ENCODE measurements at regions not wholly inside any gene's neighbourhood (a gene's known extent, or its start where the extent isn't known, plus 50 kb on each side); places are given as distances from the start of the nearest gene placed in this dataset.

DNA sequence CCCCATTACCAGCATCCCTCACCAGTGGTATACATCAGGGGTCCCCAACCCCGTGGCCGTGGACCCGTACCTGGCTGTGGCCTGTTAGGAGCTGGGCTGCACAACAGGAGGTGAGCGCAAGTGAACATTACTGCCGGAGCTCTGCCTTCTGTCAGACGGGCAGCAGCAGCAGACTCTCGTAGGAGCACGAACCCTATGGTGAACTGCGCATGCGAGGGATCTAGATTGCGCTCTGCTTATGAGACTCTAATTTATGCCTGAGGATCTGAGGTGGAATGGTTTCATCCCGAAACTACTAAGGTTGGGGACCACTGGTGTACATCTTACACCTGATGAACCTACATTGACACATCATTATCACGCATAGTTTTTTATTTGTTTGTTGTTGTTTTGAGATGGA is 52.8 kb upstream of the DHX15 start:
- ChIA-PET POLR2A (no interaction called here), CTCF (no interaction called here)
- no peak for DNase-seq
- peaks cover 8% of the 10 kb centered on the region for H3K27me3 Mint-ChIP-seq
- no peak overlapping the region for H3K27ac Mint-ChIP-seq
- H3K4me3 Mint-ChIP-seq = no peak overlapping the region
- no peaks in the 10 kb centered on the region for H3K4me1 Mint-ChIP-seq
- H3K36me3 Mint-ChIP-seq (ENCODE audit: low read depth) = no peaks in the 10 kb centered on the region
- no peaks in the 10 kb centered on the region for H3K9me3 Mint-ChIP-seq

DNA sequence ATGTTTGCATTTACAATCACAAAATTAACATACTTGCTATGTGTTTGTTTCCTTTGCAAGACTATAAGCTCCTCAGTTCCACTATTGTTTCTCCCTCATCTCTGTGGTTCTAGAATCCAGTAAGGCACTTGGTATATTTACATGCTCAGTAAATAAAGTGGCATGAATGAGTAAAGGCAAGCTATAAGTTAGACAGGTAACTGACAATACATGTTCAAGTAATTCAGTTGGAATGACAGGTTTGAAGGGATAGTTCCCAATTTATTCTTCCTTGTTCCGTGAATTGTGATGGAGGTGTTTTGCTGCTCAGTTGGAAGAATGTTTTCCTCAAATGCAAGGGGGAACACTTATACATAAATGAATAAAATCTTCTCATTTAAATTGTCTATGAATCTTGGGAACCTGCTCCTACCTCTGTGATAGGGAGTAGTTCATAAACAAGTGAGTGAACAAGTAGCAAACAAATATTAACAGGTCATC is 54.1 kb upstream of the DHX15 start:
- CTCF ChIA-PET = no interaction called here
- POLR2A ChIA-PET = no interaction called here
- Mint-ChIP-seq H3K4me1 (no peaks in the 10 kb centered on the region), H3K9me3 (no peaks in the 10 kb centered on the region), H3K36me3 (ENCODE audit: low read depth) (no peaks in the 10 kb centered on the region), H3K27ac (no peak overlapping the region), H3K27me3 (peaks cover 8% of the 10 kb centered on the region), H3K4me3 (no peak overlapping the region)
- no peak for DNase-seq

DNA sequence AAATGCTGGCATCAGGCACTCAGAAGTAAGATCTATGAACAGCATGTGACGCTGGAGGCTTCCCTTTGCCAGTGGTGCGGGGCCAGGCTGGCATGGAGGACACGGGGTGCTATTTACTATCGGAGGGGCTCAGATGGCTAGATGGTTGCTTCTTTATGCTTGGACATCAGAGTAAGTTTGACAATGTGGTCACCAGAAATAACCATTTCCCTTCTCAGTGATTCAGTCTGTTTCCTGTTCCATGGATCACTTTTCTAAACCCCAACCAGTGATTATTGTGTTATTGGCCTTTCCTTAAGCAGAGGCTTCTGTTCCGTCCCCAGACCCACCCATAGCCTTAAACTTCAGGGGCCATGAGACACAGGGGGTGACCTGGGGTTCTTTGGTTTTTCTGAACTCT is 55.4 kb upstream of the DHX15 start:
- H3K9me3 Mint-ChIP-seq = no peaks in the 10 kb centered on the region
- POLR2A ChIA-PET = no interaction called here
- no peak overlapping the region for H3K4me3 Mint-ChIP-seq
- H3K27me3 Mint-ChIP-seq = peaks cover 10% of the 10 kb centered on the region
- H3K36me3 Mint-ChIP-seq (ENCODE audit: low read depth) = no peaks in the 10 kb centered on the region
- DNase-seq = no peak
- no peak overlapping the region for H3K27ac Mint-ChIP-seq
- CTCF ChIA-PET = no interaction called here
- H3K4me1 Mint-ChIP-seq = no peaks in the 10 kb centered on the region

DNA sequence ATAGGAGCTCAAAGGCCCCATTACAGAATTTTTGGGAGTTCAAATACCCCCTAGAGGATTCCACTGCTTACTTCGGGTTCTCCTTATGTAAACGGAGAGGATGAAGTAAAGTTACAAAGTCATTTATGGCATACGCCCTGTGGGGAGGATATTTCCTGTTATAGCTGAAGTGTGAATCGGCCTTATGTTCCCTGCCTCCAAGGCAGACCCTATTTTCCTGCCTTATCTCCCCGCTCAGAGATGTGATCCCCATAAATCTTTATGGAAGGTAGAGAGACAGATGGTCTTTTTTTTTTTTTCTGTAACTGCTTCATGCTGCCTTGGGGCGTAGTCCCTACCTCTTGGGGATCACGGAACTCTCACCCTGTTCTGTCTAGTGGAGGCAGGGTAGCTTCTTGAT is 56.0 kb upstream of the DHX15 start:
- ChIA-PET POLR2A (no interaction called here), CTCF (interaction anchor here (0.7 kb wide), 1 partner anchor 43 kb away, joined by 3 read pairs; no protein-coding TSS in a partner anchor)
- Mint-ChIP-seq H3K27me3 (peaks cover 10% of the 10 kb centered on the region), H3K4me3 (no peak overlapping the region), H3K9me3 (no peaks in the 10 kb centered on the region), H3K36me3 (ENCODE audit: low read depth) (no peaks in the 10 kb centered on the region), H3K27ac (no peak overlapping the region), H3K4me1 (no peaks in the 10 kb centered on the region)
- no peak for DNase-seq

DNA sequence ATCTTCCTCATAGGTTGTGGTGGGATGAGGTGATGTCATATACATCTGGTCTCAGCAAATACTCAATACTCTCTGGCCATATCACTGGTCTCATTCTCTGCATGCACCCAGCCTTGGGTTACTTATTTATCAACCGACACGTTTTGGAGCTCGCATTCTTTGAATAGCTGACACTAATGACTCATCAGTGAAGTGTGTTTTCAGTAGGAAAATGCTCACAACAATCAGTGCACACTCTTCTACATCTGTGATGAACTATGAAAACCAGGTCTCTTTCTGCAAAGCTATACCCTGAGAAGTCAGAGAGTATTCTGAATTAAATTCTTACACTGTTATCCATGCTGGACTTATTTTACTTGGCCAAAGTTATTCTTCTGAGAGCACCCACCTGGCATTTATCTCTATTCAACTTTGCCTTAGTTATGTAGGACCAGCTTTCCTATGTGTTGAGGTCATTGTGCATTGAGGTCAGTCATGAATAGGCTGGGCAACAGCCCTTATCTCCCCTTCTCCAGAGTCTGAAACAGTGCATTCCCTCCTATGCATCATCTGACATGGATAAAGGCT is 58.7 kb upstream of the DHX15 start:
- CTCF ChIA-PET = no interaction called here
- no peaks in the 10 kb centered on the region for H3K9me3 Mint-ChIP-seq

DNA sequence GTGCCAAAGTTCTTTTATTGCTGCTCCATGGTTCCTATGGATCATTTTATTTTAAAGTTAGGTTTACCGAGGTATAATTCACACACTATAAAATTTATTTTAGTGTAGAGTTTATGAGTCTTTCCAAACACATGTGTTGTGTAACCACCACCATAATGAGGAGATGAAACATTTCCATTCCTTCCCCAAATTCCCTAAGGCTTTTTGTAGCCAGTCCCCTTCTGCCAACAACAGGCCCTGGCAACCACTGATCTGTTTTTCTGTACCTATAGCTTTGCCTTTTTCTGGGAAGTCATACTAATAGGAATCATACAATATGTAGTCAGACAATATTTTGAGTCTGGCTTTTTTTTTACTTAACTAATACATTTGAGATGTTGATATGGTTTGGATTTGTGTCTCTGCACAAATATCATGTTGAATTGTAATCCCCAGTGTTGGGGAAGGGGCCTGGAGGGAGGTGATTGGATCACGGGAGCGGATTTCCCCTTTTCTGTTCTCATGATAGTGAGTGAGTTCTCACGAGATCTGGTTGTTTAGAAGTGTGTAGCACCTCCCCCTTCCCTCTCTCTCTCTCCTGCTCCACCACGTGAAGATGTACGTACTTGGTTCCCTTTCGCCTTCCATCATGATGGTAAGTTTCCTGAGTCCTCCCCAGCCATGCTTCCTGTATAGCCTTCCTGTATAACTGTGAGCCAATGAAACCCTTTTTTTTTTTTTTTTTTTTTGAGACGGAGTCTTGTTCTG is 59.6 kb upstream of the DHX15 start:
- no peak for DNase-seq
- POLR2A ChIA-PET = no interaction called here
- Mint-ChIP-seq H3K36me3 (ENCODE audit: low read depth) (no peaks in the 10 kb centered on the region), H3K27ac (no peak overlapping the region), H3K9me3 (no peaks in the 10 kb centered on the region), H3K27me3 (peaks cover 12% of the 10 kb centered on the region), H3K4me1 (no peaks in the 10 kb centered on the region), H3K4me3 (no peak overlapping the region)
- CTCF ChIA-PET = no interaction called here

More for the DNA sequence above, 58.7 kb upstream of the DHX15 start:
- no peak overlapping the region for H3K4me3 Mint-ChIP-seq
- DNase-seq = no peak
- H3K4me1 Mint-ChIP-seq = no peaks in the 10 kb centered on the region
- H3K27ac Mint-ChIP-seq = no peak overlapping the region
- H3K36me3 Mint-ChIP-seq (ENCODE audit: low read depth) = no peaks in the 10 kb centered on the region
- POLR2A ChIA-PET = no interaction called here
- peaks cover 12% of the 10 kb centered on the region for H3K27me3 Mint-ChIP-seq

DNA sequence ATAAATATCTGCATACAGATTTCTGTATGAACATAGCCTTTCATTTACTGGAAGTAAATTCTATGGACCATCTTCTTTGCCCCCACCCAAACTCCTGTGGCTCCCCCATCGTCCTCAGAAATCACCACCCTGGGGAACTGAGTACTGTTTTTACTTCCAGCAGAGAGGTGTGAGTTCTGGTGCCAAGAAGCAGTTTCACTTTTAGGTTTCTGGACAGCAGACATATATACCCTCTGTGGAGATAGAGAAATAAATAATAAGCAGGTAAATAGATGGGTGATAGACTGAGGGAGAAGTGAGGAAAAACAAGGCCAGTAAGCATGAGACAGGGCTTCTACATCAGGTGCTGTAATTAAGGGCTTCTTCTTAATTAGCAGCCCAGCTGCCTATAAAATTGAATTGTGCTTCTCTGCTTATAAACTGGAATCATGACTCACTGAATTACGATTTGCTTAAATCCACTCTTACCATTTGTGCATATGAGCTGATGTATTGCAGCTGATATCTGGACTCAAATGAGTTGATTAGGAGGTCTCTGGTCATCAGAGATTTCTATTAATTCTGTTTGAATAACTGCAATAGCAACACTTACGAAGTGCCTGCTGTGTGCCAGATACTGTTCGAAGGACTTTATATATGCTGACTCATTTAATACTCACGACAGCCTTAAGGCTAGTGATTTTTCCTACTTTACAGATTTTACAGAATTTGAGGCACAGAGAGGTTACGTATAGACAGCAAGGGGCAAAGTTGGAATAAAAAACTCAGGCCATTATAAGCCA is 60.8 kb upstream of the DHX15 start:
- POLR2A ChIA-PET = no interaction called here
- CTCF ChIA-PET = no interaction called here
- Mint-ChIP-seq H3K27me3 (peaks cover 12% of the 10 kb centered on the region), H3K4me3 (no peak overlapping the region), H3K27ac (no peak overlapping the region), H3K9me3 (no peaks in the 10 kb centered on the region), H3K4me1 (no peaks in the 10 kb centered on the region), H3K36me3 (ENCODE audit: low read depth) (no peaks in the 10 kb centered on the region)
- no peak for DNase-seq

DNA sequence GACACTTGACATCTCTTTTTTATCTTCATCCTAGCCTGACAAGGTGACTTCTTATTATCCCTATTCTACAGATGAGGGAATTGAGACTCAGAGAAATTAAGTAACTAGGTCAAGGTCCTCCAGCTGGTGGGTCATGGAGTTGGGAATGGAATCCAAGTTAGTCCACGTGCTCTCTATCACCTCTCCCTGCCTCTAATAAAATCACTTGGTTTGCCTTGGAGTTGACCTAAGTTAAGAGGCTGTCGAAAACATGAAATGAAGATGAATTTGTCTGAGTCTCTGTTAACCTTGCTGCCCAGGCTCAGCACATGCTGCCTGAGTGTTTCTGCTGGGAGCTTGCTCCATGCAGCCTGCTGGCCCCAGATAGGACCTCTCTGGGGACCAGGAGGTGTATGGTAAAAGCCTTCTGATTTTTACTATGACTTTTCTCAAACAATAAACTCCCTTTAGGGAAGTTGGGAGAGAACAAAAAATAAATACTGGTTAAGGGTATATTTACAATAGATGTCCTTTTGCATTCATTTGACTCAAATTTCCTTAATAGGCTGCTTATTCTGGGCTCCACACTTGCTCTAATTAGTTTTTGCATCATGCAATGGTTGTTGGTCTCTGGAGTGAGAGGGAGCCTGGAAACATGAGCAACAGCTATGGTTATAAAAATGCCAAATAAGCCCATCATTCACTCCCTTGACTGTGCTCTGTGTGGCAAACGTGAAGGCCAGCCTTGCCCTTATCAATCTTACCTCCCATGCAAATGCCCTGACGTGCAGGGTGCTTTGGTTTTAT is 61.6 kb upstream of the DHX15 start:
- no peaks in the 10 kb centered on the region for H3K4me1 Mint-ChIP-seq
- no peaks in the 10 kb centered on the region for H3K36me3 Mint-ChIP-seq (ENCODE audit: low read depth)
- ChIA-PET POLR2A (no interaction called here), CTCF (no interaction called here)
- H3K27me3 Mint-ChIP-seq = peaks cover 6% of the 10 kb centered on the region
- no peak overlapping the region for H3K4me3 Mint-ChIP-seq
- no peak overlapping the region for H3K27ac Mint-ChIP-seq
- DNase-seq = no peak
- no peaks in the 10 kb centered on the region for H3K9me3 Mint-ChIP-seq

DNA sequence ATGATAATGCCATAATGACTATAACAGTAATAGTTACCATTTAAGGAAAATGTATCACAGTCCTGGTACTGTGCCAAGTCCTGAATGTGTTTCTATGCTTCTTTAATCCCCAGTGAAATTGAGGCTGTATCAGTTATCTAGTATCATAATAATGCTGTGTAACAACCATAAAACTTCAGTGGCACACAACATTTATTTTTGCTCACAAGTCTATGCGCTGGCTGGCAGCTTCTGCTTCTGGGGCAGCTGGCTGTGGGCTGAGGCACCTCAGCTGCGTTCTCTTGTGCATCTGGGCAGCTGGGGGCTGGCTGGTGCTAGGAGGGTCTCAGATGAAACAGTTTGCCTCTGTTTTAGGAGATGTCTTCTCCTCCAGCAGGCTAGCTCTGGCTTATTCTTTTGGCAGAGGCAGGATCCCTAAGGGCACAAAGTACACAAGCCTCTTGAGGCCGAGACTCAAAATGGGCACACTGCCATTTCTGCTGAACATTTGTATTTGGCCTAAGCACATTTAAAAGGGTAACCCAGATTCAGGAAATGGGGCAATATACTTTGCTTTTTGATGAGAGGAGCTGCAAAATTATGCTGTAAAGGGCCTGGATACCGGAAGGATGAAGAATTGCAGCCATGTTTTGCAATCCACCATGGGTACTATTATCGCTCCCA is 62.6 kb upstream of the DHX15 start:
- ChIA-PET CTCF (no interaction called here), POLR2A (no interaction called here)
- DNase-seq = no peak
- no peaks in the 10 kb centered on the region for H3K4me1 Mint-ChIP-seq
- H3K27me3 Mint-ChIP-seq = peaks cover 4% of the 10 kb centered on the region
- H3K9me3 Mint-ChIP-seq = no peaks in the 10 kb centered on the region
- H3K36me3 Mint-ChIP-seq (ENCODE audit: low read depth) = no peaks in the 10 kb centered on the region
- H3K4me3 Mint-ChIP-seq = no peak overlapping the region
- H3K27ac Mint-ChIP-seq = no peak overlapping the region

DNA sequence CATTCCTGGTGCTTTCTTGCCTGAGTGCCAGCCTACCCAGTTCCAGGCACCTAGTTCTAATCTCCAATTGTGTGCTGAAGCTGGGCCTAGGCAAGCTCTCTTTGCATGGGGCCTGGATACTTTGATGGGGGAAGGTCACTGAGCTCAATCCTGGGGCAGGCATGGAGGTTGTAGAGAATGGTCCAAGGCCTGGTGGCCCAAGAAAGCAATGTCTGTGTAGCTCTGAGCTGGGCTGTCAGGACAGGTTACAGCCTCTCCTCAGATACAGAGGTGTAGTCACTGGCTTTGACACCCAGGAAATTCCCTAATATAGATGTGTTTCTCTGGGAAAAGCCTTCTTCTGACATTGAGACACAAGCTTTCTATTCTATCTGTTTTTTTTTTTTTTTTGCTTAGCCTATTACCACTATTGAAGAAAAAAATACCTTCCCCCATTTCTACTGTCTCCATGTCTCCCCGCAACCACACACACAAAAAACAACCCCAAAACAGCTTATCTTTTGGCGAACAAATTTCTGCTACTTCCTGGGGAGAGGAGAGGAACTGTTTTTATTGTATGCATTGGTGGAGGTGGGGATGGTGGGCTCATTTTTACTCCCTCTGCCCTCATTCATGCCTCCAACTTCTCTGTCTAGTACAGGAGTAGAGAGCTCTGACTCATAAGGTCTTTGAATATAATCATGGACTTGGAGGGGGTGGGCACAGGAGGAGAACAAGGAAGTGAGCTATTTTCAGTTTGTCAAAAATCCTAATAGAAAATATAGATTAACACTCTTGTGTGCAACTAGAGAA is 66.7 kb upstream of the DHX15 start:
- ChIA-PET POLR2A (interaction anchor here (0.6 kb wide), 1 partner anchor 417 kb away, joined by 3 read pairs; no protein-coding TSS in a partner anchor), CTCF (no interaction called here)
- H3K4me3 Mint-ChIP-seq = no peak overlapping the region
- no peak overlapping the region for H3K27ac Mint-ChIP-seq
- H3K36me3 Mint-ChIP-seq (ENCODE audit: low read depth) = no peaks in the 10 kb centered on the region
- peaks cover 2% of the 10 kb centered on the region for H3K27me3 Mint-ChIP-seq
- no peak for DNase-seq
- H3K9me3 Mint-ChIP-seq = no peaks in the 10 kb centered on the region
- no peaks in the 10 kb centered on the region for H3K4me1 Mint-ChIP-seq

DNA sequence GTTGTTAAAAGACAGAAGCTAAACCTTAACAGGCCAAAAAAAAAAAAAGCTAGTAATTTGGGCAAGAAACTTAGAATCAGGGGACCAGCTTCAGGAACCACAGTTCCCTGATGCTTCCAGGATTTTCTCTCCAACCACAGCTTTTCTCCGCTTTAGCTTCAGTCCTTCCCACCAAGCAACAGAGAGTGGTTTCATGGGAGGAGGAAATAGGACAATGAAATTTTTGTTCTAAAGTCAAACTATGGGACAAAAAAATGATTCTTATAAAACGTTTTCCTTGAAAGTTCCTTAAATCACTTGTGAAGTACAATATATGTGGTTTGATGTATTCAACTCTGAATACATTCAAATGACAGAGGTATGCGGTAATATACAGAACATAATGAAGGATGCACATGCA is 71.0 kb upstream of the DHX15 start:
- Mint-ChIP-seq H3K36me3 (ENCODE audit: low read depth) (no peaks in the 10 kb centered on the region), H3K4me3 (no peak overlapping the region), H3K27me3 (peaks cover 18% of the 10 kb centered on the region), H3K9me3 (no peaks in the 10 kb centered on the region), H3K27ac (no peak overlapping the region), H3K4me1 (peaks cover 9% of the 10 kb centered on the region)
- CTCF ChIA-PET = no interaction called here
- POLR2A ChIA-PET = no interaction called here
- DNase-seq = no peak

DNA sequence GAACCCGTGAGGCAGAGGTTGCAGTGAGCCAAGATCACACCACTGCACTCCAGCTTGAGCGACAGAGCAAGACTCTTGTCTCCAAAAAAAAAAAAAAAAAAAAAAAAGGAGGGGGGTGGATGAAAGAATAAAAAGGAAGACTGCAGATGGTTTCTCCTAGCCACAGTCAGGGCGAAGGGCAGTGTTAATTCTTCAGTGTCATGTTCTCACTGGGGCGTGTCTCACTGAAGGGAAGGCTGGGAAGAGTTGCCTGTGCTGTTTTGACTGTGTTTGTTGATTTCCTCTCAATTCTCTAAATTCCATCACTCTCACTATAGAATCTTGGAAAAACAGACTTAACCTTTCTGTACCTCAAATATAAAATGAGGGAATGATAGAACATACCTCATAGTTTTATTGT is 71.6 kb upstream of the DHX15 start:
- H3K27ac Mint-ChIP-seq = no peak overlapping the region
- DNase-seq = no peak
- H3K27me3 Mint-ChIP-seq = peaks cover 18% of the 10 kb centered on the region
- CTCF ChIA-PET = no interaction called here
- H3K4me3 Mint-ChIP-seq = no peak overlapping the region
- H3K4me1 Mint-ChIP-seq = peaks cover 9% of the 10 kb centered on the region
- POLR2A ChIA-PET = no interaction called here
- H3K36me3 Mint-ChIP-seq (ENCODE audit: low read depth) = no peaks in the 10 kb centered on the region
- no peaks in the 10 kb centered on the region for H3K9me3 Mint-ChIP-seq

All from activated CD4-positive, alpha-beta T cell treated with anti-CD3 and anti-CD28 coated beads, Interleukin-2, amount 10 ng/mL, durations not matched to agents 7 days and 5 days (primary cell).